H1 (cell line): ENCODE measurements at regions not wholly inside any gene's neighbourhood (a gene's known extent, or its start where the extent isn't known, plus 50 kb on each side); places are given as distances from the start of the nearest gene placed in this dataset.

Source experiments
- CTCF ChIA-PET: fragments of 300-600 bp; sonication (Branson Sonifier 250); formaldehyde crosslinking; loops from one replicate; lab custom pipeline; 2021; ENCODE audit not compliant: partially characterized antibody; lab: Charles Lee
- POLR2A ChIA-PET: fragments of 300-600 bp; sonication (Branson Sonifier 250); formaldehyde crosslinking; loops from one replicate; lab custom pipeline; 2021; ENCODE audit warnings: inconsistent platforms; ENCODE audit not compliant: partially characterized antibody; lab: Charles Lee
- DNase-seq, 2 experiments: peaks; one replicate each; pipeline versions ENCODE4 v3.0.0 to v3.0.0-alpha.2; 2010 to 2022; ENCODE audit warnings: low spot score in 2 of 2, low read depth in 1 of 2, mixed read lengths in 1 of 2
- FAIRE-seq: peaks from 2 replicates; lab custom pipeline; 2011; peaks lifted over from hg19 to GRCh38; lab: Jason Lieb, UNC
- H2AFZ ChIP-seq: 2 replicates; pipeline ENCODE4 v1.8.1; 2012; ENCODE audit warnings: low read length, inconsistent platforms
- H2AK5ac ChIP-seq: 2 replicates; pipeline ENCODE4 v1.6.1; 2013; ENCODE audit warnings: low read depth, low read length
- H2BK120ac ChIP-seq: replicated peaks from 2 replicates; pipeline ENCODE3; 2013; ENCODE audit warnings: low read depth, low read length, inconsistent platforms
- H2BK12ac ChIP-seq: 2 replicates; pipeline ENCODE4 v1.6.1; 2013; ENCODE audit warnings: low read depth, low read length
- H2BK15ac ChIP-seq: 2 replicates; pipeline ENCODE4 v1.6.1; 2013; ENCODE audit warnings: low read length
- H2BK20ac ChIP-seq: 2 replicates; pipeline ENCODE4 v1.6.1; 2013; ENCODE audit warnings: low read length
- H2BK5ac ChIP-seq: 2 replicates; pipeline ENCODE4 v1.6.1; 2013; ENCODE audit warnings: low read depth, low read length
- H3K14ac ChIP-seq: 2 replicates; pipeline ENCODE4 v1.6.1; 2013; ENCODE audit warnings: inconsistent platforms; ENCODE audit not compliant: insufficient read length
- H3K18ac ChIP-seq: 2 replicates; pipeline ENCODE4 v1.6.1; 2013; ENCODE audit warnings: low read length; ENCODE audit errors: extremely low read depth
- H3K23ac ChIP-seq: 2 replicates; pipeline ENCODE4 v1.6.1; 2013; ENCODE audit warnings: inconsistent platforms; ENCODE audit not compliant: insufficient read length
- H3K23me2 ChIP-seq: 2 replicates; pipeline ENCODE4 v1.6.1; 2013; ENCODE audit warnings: low read depth, low read length
- H3K27ac ChIP-seq: 2 replicates; pipeline ENCODE4 v1.6.1; 2011; ENCODE audit warnings: low read depth, low read length, inconsistent platforms
- H3K27me3 ChIP-seq, 4 experiments: replicated peaks in 1 of 4; 1 replicate in 1 of 4; 2 replicates in 3 of 4; pipeline versions ENCODE4 v1.6.1 to v1.8.1; 2011 to 2013; ENCODE audit warnings: low read length in 3 of 4, mild to moderate bottlenecking in 3 of 4, inconsistent platforms in 2 of 4, mixed read lengths in 2 of 4, moderate library complexity in 1 of 4; ENCODE audit not compliant: control insufficient read depth in 3 of 4, insufficient read depth in 3 of 4; ENCODE audit errors: extremely low read depth in 1 of 4
- H3K36me3 ChIP-seq, 4 experiments: 2 replicates each; pipeline versions ENCODE4 v1.6.1 to v1.8.1; 2011 to 2013; ENCODE audit warnings: mild to moderate bottlenecking in 4 of 4, low read length in 3 of 4, moderate library complexity in 2 of 4, control low read depth in 1 of 4, inconsistent platforms in 1 of 4; ENCODE audit not compliant: insufficient read depth in 4 of 4, control insufficient read depth in 2 of 4
- H3K4ac ChIP-seq: replicated peaks from 2 replicates; pipeline ENCODE3; 2013; ENCODE audit warnings: low read length, low read depth, mixed read lengths, inconsistent platforms; ENCODE audit not compliant: insufficient read length
- H3K4me1 ChIP-seq, 4 experiments: replicated peaks in 1 of 4; 1 replicate in 1 of 4; 2 replicates in 3 of 4; pipeline versions ENCODE4 v1.6.1 to v1.8.1; 2011 to 2013; ENCODE audit warnings: low read length in 3 of 4, inconsistent platforms in 2 of 4, mixed read lengths in 1 of 4; ENCODE audit not compliant: insufficient read depth in 4 of 4, control insufficient read depth in 3 of 4
- H3K4me2 ChIP-seq, 2 experiments: 2 replicates each; pipeline versions ENCODE4 v1.6.1 to v1.8.1; 2011 to 2013; ENCODE audit warnings: low read depth in 2 of 2, low read length in 2 of 2, control low read depth in 1 of 2, inconsistent platforms in 1 of 2, mild to moderate bottlenecking in 1 of 2; ENCODE audit not compliant: insufficient read depth in 1 of 2
- H3K4me3 ChIP-seq, 4 experiments: fragments of 200-600, 300-600 bp in 1 of 4; sonication (generic), shearing (Covaris generic), sonication (Bioruptor Twin) in 1 of 4; 2 replicates each; pipeline versions ENCODE4 v1.5.1 to v1.8.1; 2011 to 2016; ENCODE audit warnings: low read length in 4 of 4, low read depth in 3 of 4, control low read depth in 2 of 4, inconsistent platforms in 2 of 4, mild to moderate bottlenecking in 2 of 4, mixed read lengths in 1 of 4, moderate library complexity in 1 of 4; ENCODE audit not compliant: insufficient read depth in 2 of 4; ENCODE audit errors: extremely low read depth in 1 of 4
- H3K56ac ChIP-seq: replicated peaks from 2 replicates; pipeline ENCODE3; 2013; ENCODE audit warnings: low read depth, mild to moderate bottlenecking, mixed read lengths, low read length, inconsistent platforms; ENCODE audit not compliant: insufficient read length
- H3K79me1 ChIP-seq: 2 replicates; pipeline ENCODE4 v1.6.1; 2013; ENCODE audit warnings: low read depth, low read length, control low read depth
- H3K79me2 ChIP-seq, 2 experiments: 2 replicates each; pipeline versions ENCODE4 v1.6.1 to v1.8.1; 2012 to 2013; ENCODE audit warnings: low read length in 2 of 2, mild to moderate bottlenecking in 2 of 2, inconsistent platforms in 1 of 2; ENCODE audit not compliant: insufficient read depth in 2 of 2, control insufficient read depth in 1 of 2
- H3K9ac ChIP-seq, 4 experiments: replicated peaks in 1 of 4; 1 replicate in 1 of 4; 2 replicates in 3 of 4; pipeline versions ENCODE4 v1.6.1 to v1.8.1; 2011 to 2013; ENCODE audit warnings: low read depth in 3 of 4, low read length in 3 of 4, control low read depth in 2 of 4, mild to moderate bottlenecking in 2 of 4, moderate library complexity in 2 of 4, inconsistent platforms in 1 of 4; ENCODE audit errors: extremely low read depth in 1 of 4
- H3K9me3 ChIP-seq, 2 experiments: 2 replicates each; pipeline versions ENCODE4 v1.6.1 to v1.8.1; 2012 to 2013; ENCODE audit warnings: mild to moderate bottlenecking in 2 of 2, moderate library complexity in 2 of 2, control low read depth in 1 of 2, inconsistent platforms in 1 of 2, low read depth in 1 of 2, low read length in 1 of 2, mixed read lengths in 1 of 2; ENCODE audit not compliant: insufficient read depth in 2 of 2
- H4K20me1 ChIP-seq, 2 experiments: replicated peaks in 1 of 2; 2 replicates each; pipeline versions ENCODE3 to v1.8.1; 2011 to 2013; ENCODE audit warnings: inconsistent platforms in 2 of 2, low read length in 2 of 2, mild to moderate bottlenecking in 1 of 2; ENCODE audit not compliant: insufficient read depth in 2 of 2, control insufficient read depth in 1 of 2
- H4K5ac ChIP-seq: 2 replicates; pipeline ENCODE4 v1.6.1; 2013; ENCODE audit warnings: low read length, low read depth, mixed read lengths, inconsistent platforms; ENCODE audit not compliant: insufficient read length
- H4K8ac ChIP-seq: 2 replicates; pipeline ENCODE4 v1.8.0; 2013; ENCODE audit warnings: mild to moderate bottlenecking, moderate library complexity, low read length, inconsistent platforms; ENCODE audit not compliant: insufficient read depth; ENCODE audit errors: extremely low read depth
- H4K91ac ChIP-seq: replicated peaks from 2 replicates; pipeline ENCODE3; 2013; ENCODE audit warnings: low read length, mixed read lengths, inconsistent platforms; ENCODE audit not compliant: insufficient read length
- CHD2 ChIP-seq: IDR thresholded peaks from 2 replicates; pipeline ENCODE4 v1.6.1; 2012; ENCODE audit warnings: low read length, improper control_type of control experiment
- CREB1 ChIP-seq: IDR thresholded peaks from 2 replicates; pipeline ENCODE4 v1.6.1; 2012; ENCODE audit warnings: inconsistent platforms
- EZH2 ChIP-seq: fragments of 200-600 bp; sonication (generic); IDR thresholded peaks from 2 replicates; pipeline ENCODE4 v1.7.1; 2012; ENCODE audit warnings: low read depth, mild to moderate bottlenecking, moderate library complexity, low read length, inconsistent platforms; ENCODE audit not compliant: severe bottlenecking
- HDAC6 ChIP-seq: IDR thresholded peaks from one replicate; pipeline ENCODE4 v1.7.1; 2012; ENCODE audit warnings: low read depth, mild to moderate bottlenecking, inconsistent platforms, low read length, moderate library complexity
- POU5F1 ChIP-seq: IDR thresholded peaks from 2 replicates; pipeline ENCODE4 v1.6.1; 2011; ENCODE audit warnings: low read depth, mild to moderate bottlenecking, low read length, moderate library complexity
- RFX5 ChIP-seq: IDR thresholded peaks from 2 replicates; pipeline ENCODE4 v1.6.1; 2011; ENCODE audit warnings: low read depth, low read length, improper control_type of control experiment, borderline replicate concordance
- RNF2 ChIP-seq: fragments of 200-900, 300-1000 bp; sonication (generic); IDR thresholded peaks from 2 replicates; pipeline ENCODE4 v1.7.1; 2016; ENCODE audit warnings: borderline replicate concordance, low read depth, mild to moderate bottlenecking, antibody characterized with exemption, low read length; ENCODE audit not compliant: poor library complexity, severe bottlenecking; ENCODE audit errors: missing control alignments
- SIRT6 ChIP-seq: IDR thresholded peaks from one replicate; pipeline ENCODE4 v1.7.1; 2012; ENCODE audit warnings: low read length, inconsistent platforms
- TCF12 ChIP-seq: IDR thresholded peaks from 2 replicates; pipeline ENCODE4 v1.6.1; 2011; ENCODE audit warnings: low read depth, mild to moderate bottlenecking, low read length
- WGBS, 2 experiments: shearing (Covaris generic) in 1 of 2; methylation state at CpG; one replicate each; pipeline versions ENCODE4 v1.1.6 to v1.1.7; 2013 to 2015; ENCODE audit warnings: low lambda C conversion rate in 2 of 2, mixed read lengths in 2 of 2, inconsistent platforms in 1 of 2, low coverage in 1 of 2, missing lambda C conversion rate in 1 of 2; ENCODE audit not compliant: insufficient replicate concordance in 2 of 2, insufficient coverage in 1 of 2, insufficient read length in 1 of 2; ENCODE audit errors: extremely low coverage in 1 of 2, missing lambda C conversion rate in 1 of 2; 5-methylcytosine and 5-hydroxymethylcytosine counted together
- TF ChIP-seq, protein P1 (sequence below), 3 experiments: IDR thresholded peaks; 1 replicate in 2 of 3; 2 replicates in 1 of 3; pipeline versions ENCODE4 v1.5.1 to v1.6.1; 2011; ENCODE audit warnings: low read length in 3 of 3, mild to moderate bottlenecking in 3 of 3, inconsistent platforms in 2 of 3, low read depth in 1 of 3, moderate library complexity in 1 of 3; ENCODE audit not compliant: insufficient read depth in 1 of 3; ENCODE audit errors: control extremely low read depth in 1 of 3

DNA sequence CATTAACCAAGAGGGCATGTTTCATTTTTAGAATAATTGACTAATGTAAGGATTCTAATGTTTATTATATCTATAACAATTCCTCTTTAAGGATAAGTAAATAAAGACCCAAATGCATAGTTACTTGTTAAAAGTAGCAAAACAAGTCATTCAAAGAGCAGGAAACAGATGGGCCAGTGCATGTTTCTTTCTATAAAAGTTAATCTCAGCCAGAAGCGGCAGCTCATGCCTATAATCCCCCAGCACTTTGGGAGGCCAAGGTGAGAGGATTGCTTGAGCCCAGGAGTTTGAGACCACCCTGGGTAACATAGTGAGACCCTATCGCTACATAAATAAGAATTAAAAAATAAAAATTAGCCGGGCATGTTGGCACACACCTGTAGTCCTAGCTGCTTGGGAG lies 391.0 kb upstream of the RGS6 start:
- Histone ChIP-seq H3K9me3 (no peaks in the 10 kb centered on the region), H2BK15ac (no peak overlapping the region), H2BK20ac (no peak overlapping the region), H2BK5ac (no peak overlapping the region), H2AK5ac (no peak overlapping the region), H3K23ac (no peak overlapping the region), H3K27me3 (no peaks in the 10 kb centered on the region), H3K9ac (no peak overlapping the region), H3K4me1 (peaks cover 0 to 7% (median 2%) of the 10 kb centered on the region in 4 experiments; a peak in 3 of 7 replicates), H4K5ac (no peak overlapping the region), H3K79me2 (peaks cover 0 to 22% of the 10 kb centered on the region in 2 experiments; a peak in 2 of 4 replicates), H3K4me2 (no peak overlapping the region), H3K36me3 (no peaks in the 10 kb centered on the region), H4K8ac (no peak overlapping the region), H2BK12ac (no peak overlapping the region), H2BK120ac (no peak overlapping the region), H3K4ac (no peak overlapping the region), H3K4me3 (no peak overlapping the region), H3K23me2 (no peaks in the 10 kb centered on the region; the same call in 1 of the 2 replicates), H3K18ac (no peak overlapping the region), H3K14ac (no peak overlapping the region), H3K79me1 (no peaks in the 10 kb centered on the region; the same call in 1 of the 2 replicates), H4K20me1 (no peaks in the 10 kb centered on the region), H3K27ac (no peak overlapping the region), H3K56ac (no peak overlapping the region), H4K91ac (no peak overlapping the region), H2AFZ (no peak overlapping the region)
- CTCF ChIA-PET = interaction anchor here (0.9 to 2.1 kb wide), 4 partner anchors 9 to 306 kb away, joined by 3 to 9 read pairs (median 4); no protein-coding TSS in a partner anchor
- POLR2A ChIA-PET = interaction anchor here (0.9 kb wide), 1 partner anchor 45 kb away, joined by 3 read pairs; no protein-coding TSS in a partner anchor
- 96% methylated on average over 3 of the region's 3 CpGs; no CpG with 5 or more reads in 1 of the 2 experiments for whole genome bisulfite sequencing, 2 experiments
- no peak for DNase-seq
- no peak for FAIRE-seq
- TF ChIP-seq TCF12 (no peak), RFX5 (no peak), CREB1 (no peak), CHD2 (no peak), SIRT6 (no peak), RNF2 (no peak), POU5F1 (no peak), HDAC6 (no peak), EZH2 (no peak)
- TF ChIP-seq, protein P1, sequence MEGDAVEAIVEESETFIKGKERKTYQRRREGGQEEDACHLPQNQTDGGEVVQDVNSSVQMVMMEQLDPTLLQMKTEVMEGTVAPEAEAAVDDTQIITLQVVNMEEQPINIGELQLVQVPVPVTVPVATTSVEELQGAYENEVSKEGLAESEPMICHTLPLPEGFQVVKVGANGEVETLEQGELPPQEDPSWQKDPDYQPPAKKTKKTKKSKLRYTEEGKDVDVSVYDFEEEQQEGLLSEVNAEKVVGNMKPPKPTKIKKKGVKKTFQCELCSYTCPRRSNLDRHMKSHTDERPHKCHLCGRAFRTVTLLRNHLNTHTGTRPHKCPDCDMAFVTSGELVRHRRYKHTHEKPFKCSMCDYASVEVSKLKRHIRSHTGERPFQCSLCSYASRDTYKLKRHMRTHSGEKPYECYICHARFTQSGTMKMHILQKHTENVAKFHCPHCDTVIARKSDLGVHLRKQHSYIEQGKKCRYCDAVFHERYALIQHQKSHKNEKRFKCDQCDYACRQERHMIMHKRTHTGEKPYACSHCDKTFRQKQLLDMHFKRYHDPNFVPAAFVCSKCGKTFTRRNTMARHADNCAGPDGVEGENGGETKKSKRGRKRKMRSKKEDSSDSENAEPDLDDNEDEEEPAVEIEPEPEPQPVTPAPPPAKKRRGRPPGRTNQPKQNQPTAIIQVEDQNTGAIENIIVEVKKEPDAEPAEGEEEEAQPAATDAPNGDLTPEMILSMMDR (IDR thresholded peaks at IDR 0.05; ENCODE audit: control extremely low read depth in 1 of 3, insufficient read depth in 1 of 3, low read depth in 1 of 3, low read length in 3 of 3) = no peak
